Omental fat pad (tissue), 3 donors: ENCODE measurements at regions not wholly inside any gene's neighbourhood (a gene's known extent, or its start where the extent isn't known, plus 50 kb on each side); places are given as distances from the start of the nearest gene placed in this dataset.

Experiments used
- ATAC-seq: fragments of 150-250 bp; one replicate; pipeline ENCODE4 v1.9.1; 2016; ENCODE audit warnings: mild to moderate bottlenecking, moderate library complexity; ENCODE audit not compliant: low FRiP score
- DNase-seq: peaks from one replicate; pipeline ENCODE4 v3.0.0-alpha.2; 2019; ENCODE audit warnings: low spot score
- CTCF ChIP-seq, 3 donors: fragments of 450-650 bp; IDR thresholded peaks; one replicate each; pipeline ENCODE4 v1.5.1; 2016 to 2017; ENCODE audit warnings: antibody characterized with exemption in 3 of 3, mild to moderate bottlenecking in 3 of 3, moderate library complexity in 2 of 3

GRCh38 chr13:68027306-68027705, 797.2 kb upstream of the PCDH9 start:
- no peak for TF ChIP-seq CTCF (IDR thresholded peaks at IDR 0.05)
- no peak for DNase-seq
- no peak for ATAC-seq

GRCh38 chr13:68026077-68026476, 795.9 kb upstream of the PCDH9 start:
- TF ChIP-seq CTCF (IDR thresholded peaks at IDR 0.05) = no peak
- ATAC-seq (no peak), DNase-seq (no peak)

GRCh38 chr13:68025604-68026003, 795.5 kb upstream of the PCDH9 start:
- no peak for DNase-seq
- ATAC-seq = no peak

GRCh38 chr13:68023838-68024581, 793.9 kb upstream of the PCDH9 start:
- no peak for ATAC-seq
- no peak for DNase-seq
- TF ChIP-seq CTCF (IDR thresholded peaks at IDR 0.05) = no peak

More at GRCh38 chr13:68025604-68026003, 795.5 kb upstream of the PCDH9 start:
- TF ChIP-seq CTCF (IDR thresholded peaks at IDR 0.05) = no peak

- TF ChIP-seq CTCF (IDR thresholded peaks at IDR 0.05) = no peak
- no peak for ATAC-seq
Observed at GRCh38 chr13:68019901-68020300, 789.8 kb upstream of the PCDH9 start.

GRCh38 chr13:68009546-68009945, 779.4 kb upstream of the PCDH9 start:
- no peak for TF ChIP-seq CTCF (IDR thresholded peaks at IDR 0.05)
- DNase-seq = no peak
- no peak for ATAC-seq

More at GRCh38 chr13:68019901-68020300, 789.8 kb upstream of the PCDH9 start:
- DNase-seq = no peak

GRCh38 chr13:68007576-68007975, 777.4 kb upstream of the PCDH9 start:
- no peak for ATAC-seq

More at GRCh38 chr13:68007576-68007975, 777.4 kb upstream of the PCDH9 start:
- no peak for DNase-seq
- TF ChIP-seq CTCF (IDR thresholded peaks at IDR 0.05) = no peak
